ENCODE measurements at regions not wholly inside any gene's neighbourhood (a gene's known extent, or its start where the extent isn't known, plus 50 kb on each side); places are given as distances from the start of the nearest gene placed in this dataset.
"Not testable (repeated sequence)": the region's sequence is repeated elsewhere in the genome, so short reads cannot be mapped to it uniquely, and the experiment has no call there.

DNA sequence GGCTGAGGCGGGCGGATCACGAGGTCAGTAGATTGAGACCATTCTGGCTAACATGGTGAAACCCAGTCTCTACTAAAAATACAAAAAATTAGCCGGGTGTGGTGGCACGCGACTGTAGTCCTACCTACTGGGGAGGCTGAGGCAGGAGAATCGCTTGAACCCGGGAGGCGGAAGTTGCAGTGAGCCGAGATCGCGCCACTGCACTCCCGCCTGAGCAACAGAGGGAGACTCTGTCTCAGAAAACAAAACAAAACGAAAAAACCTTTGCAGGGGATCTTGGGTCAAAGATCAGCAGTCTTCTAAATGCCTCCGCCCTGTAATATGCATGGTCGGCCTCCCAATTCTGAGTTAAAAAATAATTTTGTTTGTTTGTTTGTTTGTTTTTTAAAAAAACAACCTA, 340.9 kb upstream of the PRKCQ start:
- not testable (repeated sequence) for DNase-seq (ENCODE audit: low read depth)

DNA sequence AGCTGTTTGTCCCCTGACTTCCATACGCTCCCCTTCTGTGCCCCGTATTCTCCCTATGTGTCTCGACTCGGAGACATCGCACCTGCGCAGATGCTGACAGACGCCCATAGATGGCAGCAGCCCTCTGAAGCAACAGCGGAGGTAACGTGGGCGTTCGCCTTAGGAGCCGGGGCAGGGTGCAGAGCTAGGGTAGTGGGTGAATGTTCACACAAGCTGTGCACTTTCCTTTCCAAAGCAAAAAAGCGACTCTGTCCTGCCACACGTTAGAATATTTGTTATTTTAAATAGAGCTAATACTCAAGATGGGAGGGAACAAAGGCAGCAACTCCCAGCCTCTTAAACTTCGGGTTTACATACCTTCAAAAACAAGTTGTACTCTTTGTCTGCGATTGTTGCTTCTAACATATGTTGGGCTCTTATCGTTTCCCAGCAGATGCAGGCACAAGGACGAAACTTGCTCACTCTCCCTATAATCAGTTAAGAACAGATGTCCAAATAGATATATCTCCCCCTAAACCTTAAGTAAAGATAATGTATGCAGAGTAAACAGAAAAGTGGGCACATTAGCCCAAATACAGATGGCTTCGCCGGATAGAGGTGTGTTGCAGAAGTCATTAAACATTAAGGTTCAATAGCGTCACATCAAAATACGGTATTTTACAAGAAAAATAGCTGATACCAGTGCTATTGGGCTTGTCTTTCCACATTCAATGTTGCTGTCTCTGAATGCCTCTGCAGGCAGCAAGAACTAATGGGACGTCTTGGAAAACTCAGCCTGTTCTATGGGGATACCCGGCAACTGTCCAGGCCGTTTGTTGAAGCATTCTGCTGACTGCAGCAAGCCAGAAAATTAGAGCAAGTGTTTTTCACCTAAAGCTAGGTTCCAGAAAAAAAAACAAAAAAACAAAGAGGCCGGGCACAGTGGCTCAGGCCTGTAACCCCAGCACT, 340.3 kb upstream of the PRKCQ start:
- DNase-seq (ENCODE audit: low read depth): no peak

DNA sequence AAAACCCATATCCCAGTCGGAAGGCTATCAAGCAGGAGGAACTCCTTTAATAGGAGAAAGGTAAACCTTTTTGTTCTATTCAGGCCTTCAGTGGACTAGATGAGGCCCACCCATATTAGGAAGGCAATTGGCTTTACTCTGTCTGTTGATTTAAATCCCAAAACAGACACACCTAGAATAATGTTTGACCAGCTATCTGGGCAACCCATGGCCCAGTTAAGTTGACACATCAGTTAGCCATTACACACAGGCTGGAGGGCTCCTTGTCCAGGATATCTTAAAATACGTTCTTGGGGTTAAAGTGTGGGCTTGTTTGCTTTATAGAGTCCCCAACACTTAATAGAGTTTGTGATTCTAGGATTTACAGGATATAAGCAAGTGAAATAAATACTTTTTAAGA, 339.0 kb upstream of the PRKCQ start:
- DNase-seq (ENCODE audit: low read depth): no peak

DNA sequence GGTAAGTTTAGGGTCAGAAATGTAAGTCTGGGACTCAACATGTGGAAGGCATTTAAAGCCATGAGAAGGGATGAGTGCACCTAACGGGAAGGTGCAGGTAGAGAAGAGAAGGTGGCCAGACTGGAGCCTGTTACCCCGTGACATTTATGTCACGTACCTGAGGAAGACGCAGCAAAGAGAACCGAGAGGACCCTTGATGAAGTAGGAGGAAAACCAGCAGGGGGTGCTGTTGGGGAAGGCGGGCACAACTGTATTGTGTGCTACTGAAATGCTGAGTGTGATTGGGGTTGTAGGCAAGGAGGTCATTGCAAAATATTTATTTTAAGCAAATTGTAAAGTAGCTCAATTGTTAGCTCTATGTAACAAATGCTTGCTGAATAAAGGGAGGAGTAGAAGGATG, 338.2 kb upstream of the PRKCQ start:
- no peak for DNase-seq (ENCODE audit: low read depth)

DNA sequence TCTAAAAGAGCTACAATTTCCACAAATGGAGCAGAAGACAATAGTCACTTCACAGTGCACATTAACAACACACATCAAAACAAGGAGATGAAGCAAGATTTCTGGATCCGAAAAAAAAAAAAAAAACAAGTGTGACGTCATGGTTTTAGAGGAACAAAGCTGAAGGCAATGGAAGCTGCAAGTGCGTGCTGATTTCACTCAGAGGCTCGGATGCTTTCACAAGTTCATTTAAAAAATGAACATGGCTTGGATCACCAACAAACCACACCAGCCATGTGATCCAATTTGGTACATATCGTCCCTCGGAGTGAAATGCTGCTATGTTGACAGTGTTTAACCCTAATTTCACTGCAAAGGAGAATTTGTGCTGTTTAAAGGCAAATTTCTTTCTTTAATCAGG, 337.0 kb upstream of the PRKCQ start:
- DNase-seq (ENCODE audit: low read depth): no peak

DNA sequence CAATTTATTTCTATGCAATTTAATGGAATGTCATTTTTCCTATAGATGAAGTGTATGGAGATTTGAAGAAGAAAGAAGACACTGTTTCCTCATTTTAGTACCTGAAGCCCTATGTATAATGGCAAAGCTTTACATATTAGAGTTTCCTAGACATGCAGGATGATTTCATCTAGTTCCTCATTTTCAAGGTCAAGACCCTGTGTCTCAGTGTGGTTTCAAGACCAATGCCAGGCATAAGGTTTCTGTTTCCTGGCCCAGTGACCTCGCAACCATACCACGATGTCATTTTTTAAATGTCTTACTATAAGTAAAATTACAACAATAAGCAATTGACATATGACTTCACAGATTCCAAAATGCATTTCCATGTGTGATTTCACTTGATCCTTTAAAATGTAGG, 336.5 kb upstream of the PRKCQ start:
- no peak for DNase-seq (ENCODE audit: low read depth)

DNA sequence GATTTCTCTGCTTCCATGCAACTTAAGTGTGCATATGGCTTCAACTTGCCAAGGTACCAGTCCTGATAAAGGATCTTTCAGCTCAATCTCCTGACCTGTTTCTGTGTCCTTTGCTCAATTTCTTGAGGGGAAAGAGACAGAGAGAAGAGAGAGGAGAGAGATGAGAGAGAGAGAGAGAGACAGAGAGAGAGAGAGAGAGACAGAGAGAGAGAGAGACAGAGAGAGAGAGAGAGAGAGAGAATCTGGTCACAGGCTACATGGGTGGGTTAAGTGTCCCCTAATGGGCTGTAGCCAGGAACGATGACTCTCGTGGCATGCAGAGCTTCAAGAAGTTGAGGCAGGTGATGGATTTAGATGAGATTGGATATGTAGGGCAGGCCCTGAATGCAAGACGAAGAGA, 335.2 kb upstream of the PRKCQ start:
- no peak for DNase-seq (ENCODE audit: low read depth)

DNA sequence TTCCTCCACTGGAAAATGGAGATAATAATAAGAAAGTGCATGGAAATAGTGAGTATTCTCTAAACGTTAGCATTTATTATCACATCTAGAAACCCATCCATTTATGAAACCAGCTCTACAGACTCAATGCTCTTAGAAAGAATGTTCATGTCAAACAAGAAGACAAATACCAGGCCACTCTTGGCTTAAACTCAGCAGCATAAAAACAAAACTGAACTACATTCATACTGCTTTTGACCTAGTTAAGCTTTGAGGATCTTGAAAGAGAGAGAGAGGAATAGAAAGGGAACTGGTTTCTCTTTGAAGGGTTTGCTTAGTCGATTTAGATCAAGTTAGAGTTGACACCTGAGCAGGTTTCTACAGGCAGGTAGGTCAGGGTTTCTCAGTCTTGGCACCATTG, 332.9 kb upstream of the PRKCQ start:
- no peak for DNase-seq (ENCODE audit: low read depth)

DNA sequence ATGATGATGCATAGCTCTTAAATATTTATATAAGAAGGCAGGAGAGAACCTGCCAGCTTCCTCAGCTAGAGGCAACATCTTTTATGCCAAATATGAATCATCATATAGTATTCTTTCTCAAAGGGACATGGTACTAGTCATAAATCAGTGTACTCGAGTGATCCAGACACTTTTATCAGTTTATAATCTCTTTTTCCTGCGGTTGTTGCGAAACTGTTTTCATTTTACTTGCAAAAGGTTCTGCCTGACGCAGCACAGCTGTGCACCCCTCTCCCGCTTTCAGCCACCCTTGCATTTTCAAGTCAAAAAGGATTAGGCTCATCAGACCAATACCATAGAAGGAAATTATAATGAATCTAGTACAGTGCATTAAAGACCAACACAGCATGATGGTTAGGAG, 332.3 kb upstream of the PRKCQ start:
- DNase-seq (ENCODE audit: low read depth): no peak

DNA sequence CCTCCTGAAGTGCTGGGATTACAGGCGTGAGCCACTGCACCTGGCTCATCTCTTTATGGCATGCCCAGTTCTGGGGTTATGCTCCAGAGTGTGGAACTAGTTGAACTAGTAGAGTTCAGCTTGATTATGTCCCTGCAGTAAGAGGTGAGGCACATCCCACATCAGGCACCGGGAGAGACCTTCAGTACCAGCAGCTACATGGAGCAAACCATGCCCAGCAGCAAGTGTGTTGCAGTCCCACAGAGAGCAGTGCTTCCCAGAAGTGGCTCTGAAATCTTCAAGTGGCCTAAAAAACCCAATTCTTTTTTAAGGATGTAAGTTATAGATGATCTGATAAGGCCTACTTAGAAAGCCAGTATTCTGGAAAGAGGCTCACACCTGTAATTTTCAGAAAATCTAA, 331.9 kb upstream of the PRKCQ start:
- no peak for DNase-seq (ENCODE audit: low read depth)

DNA sequence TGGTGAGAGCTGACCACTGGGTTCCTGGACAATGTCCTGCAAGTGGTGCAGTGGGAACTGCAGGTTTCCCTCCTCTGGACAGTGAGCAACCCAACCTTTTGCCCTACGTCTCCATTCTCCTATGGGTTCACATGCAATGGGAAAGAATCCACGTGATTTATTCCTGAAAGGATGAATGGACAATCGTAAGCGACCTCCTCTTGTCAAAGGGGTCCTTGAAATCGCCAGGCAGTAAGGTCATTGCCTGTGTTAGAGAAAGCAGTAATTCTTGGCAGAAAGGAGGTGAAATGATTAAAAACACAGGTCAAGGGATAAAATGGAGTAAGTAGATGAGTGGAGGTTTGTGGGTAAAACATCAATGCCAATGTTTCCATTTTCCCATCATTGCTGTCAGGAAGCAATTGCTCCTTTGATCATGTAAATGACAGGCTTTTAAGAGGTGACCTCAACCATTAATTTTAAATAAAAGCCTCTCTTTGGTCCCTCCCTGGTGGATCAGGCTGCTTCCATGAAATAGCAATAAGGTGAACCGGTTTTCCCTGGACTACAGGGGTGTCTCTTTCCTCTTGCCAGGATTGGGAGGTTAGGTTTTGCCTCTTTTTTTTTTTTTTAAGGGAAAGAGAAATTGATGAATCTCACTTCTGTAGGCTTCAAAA, 330.0 kb upstream of the PRKCQ start:
- no peak for DNase-seq (ENCODE audit: low read depth)

DNA sequence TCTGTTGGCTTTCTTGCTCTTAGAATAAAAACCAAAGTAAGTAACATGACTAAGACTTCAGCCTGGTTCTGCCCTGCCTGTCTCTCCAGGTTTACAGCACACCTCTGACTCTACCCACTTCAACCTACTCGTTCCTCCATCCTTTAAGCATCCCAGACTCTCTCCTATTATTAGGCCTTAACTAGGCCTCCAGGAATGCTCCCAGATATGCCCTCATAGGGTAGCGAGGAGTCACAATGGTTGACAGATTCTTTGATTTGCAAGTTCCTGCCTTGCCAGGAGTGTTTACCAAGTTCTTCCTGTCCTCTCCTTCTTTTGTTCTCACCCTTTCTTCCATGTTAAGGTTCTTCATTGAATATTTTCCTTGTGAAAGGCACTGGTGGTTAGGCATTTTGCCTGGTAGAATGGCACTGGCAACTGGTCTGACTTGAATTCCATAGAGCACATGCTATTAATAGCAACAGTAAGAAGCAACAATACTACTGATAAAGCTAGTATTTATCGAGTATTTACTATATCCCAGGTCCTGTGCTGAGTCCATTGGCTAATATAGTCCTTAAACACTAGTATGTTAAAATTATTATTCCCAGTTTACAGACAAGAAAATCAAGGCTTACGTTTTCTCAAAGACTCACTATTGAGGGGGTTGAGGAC, 327.9 kb upstream of the PRKCQ start:
- no peak for DNase-seq (ENCODE audit: low read depth)

DNA sequence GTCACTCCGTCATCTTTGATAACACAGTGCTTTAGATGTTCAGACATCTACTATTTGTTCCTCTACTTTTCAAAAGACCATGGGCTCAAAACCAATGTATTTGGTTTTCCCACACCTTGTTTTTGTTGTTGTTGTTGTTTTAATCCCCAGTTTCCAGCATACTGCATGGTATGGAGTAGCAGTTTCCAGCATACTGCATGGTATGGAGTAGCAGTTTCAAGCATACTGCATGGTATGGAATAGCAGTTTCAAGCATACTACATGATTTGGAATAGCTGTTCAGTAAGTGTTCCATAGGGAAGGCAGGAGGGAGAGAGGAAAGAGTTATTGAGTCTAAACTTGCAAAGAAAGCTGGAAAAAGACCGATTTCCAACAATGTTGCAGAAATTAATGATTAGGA, 314.3 kb upstream of the PRKCQ start:
- DNase-seq (ENCODE audit: low read depth): no peak

DNA sequence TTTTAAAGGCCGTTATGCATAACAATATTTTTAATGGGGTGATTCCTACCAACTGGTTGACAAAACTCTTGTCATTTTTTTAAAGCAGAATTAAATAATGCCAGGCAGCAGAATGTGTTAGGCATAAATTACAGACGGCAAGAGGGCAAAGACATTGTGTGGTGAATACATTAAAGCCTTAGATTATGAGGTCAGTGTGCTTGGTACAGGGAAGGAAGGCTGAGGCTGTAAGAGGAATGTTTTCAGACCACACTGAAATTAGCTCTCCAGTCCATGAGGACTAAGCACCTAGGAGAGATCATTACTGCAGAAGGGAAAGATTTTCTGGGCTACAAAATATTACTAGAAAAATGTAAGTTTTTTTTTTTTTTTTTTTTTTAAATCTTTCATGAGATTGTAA, 312.8 kb upstream of the PRKCQ start:
- DNase-seq (ENCODE audit: low read depth): no peak

DNA sequence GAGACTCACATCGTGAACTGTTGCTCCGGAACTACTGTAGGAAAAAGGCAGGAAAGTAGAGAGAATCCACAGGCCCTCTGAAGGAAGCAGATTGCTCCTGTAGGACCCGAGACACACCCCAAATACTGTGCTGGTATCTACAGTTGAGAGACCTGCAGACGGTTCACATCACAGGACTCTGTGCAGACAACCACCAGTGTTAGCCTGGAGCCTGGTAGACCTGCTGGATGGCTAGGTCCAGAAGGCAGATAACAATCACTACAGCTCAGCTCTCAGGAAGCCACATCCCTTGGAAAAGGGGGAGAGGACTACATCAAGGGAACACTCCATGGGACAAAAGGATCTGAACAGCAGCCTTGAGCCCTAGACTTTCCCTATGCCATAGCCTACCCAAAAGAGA, 311.8 kb upstream of the PRKCQ start:
- DNase-seq (ENCODE audit: low read depth): no peak

DNA sequence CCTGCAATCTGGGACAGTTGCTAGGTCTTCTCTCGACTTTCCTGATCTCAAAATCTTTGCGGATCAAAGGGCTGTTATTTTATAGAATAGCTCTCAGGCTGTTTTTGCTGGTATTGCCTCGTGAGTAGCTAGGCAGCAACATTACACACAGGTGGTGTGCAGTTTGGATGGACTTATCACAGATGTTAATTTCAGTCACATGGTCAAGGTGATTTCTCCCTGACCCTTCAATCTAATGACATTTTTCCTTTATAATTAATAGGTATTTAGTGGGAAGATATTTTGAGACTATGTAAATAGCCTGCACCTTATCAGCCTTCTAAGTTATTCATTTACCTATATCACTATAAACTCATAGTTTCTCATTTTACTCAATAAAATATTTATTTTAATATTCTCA, 309.6 kb upstream of the PRKCQ start:
- DNase-seq (ENCODE audit: low read depth): no peak

DNA sequence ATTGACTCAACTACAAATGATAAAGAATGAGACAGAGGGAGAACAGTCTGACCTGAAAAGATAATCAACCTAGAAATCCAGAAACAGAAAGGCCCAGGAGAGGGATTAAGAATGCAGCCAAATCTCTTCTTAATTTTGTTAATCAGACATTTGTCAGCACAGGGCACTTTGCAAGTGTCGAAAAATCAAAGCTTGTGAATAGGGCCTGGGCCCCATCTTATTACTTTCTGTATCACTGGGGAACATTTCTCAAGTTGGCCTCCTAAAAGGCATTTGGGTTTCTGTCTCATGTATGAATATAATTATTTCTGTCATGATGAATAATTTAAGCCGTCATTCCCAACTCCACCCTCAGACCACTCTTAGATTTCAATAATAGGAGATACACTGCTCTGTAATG, 308.4 kb upstream of the PRKCQ start:
- DNase-seq (ENCODE audit: low read depth): no peak

DNA sequence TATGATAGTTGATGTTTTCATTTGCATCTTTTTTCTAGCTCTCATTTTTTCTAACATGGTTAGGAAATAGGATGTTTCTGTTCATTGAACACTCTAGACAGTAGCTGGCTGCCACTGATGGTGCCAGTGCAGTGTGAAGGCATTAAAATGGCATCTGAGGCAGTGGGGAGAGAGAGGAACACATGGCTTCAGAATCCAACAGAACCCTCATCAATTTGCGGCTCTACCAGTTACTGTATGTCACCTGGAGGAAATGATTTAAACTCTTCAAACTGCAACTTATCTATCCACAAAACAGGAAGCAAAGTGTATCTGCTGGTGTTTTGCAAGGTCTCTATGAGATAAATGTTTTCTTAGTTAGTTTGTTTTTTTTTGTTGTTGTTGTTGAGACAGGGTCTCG, 305.2 kb upstream of the PRKCQ start:
- DNase-seq (ENCODE audit: low read depth): no peak

DNA sequence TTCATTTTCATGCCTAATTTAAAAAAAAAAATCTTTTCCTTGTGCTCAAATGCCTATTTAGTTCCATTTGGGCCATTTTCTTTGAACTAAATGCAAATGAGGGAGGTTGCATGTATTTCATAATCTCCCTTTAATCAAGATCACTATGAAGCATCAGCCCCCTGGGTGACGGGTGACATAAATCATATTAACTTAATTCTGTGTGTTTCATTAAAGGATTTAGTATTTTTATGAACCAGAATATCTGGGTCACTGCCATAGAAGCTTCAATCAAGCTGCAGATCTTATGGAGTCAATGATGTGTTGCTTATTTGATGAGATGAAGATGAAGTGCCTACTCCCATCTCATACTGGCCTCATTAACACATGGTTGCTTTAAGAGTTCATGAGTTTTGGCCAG, 301.9 kb upstream of the PRKCQ start:
- no peak for DNase-seq (ENCODE audit: low read depth)

DNA sequence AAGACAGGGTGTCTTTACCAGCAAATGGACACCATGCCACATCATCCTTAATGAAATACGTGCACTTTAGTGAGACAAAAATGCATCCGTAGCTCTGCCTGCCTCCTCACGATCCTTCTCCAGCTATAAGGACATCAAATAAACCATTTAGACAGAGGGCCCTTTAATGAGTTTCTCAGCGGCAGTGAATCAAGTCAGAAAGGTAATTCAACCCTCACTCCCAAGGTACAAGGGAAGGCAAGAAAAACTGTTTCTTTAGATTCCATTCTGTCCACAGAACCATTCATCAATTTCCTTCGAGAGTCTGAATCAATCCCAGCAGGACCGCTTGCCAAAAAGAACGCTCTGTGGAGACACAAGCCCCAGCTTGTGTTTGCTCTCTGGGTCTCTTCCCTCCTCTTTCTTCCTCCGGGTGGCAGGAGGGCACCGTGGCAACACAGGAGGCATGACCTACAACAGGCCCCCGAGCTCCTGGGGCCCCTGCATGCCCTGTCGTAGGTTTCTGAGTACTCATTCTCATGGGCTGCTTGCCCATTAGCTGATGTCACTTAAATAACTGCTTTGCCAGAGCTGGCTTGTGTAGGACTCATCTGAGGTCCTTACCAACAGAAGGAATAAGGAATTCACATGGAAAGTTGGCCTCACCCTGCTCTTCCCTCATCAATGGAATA, 297.8 kb upstream of the PRKCQ start:
- DNase-seq (ENCODE audit: low read depth): no peak

DNA sequence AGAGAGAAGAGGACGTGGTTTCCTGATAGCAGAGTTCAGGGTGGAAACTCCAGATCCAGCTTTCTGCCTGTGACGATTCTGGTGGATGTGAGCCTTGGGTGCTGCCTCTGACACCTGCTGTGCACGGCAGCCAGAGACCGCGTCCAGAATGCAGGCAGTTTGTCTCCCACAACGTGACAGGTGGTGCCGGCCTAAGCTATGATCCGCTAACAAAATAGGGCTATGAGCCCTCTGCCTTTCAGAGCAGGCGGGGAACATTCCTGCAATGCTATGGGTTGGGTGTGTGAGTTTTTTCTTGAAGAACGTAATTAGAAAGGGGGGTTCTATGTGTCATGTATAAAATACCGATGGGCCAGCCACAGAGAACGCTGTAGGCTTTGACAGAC, 297.3 kb upstream of the PRKCQ start:
- DNase-seq (ENCODE audit: low read depth): no peak

DNA sequence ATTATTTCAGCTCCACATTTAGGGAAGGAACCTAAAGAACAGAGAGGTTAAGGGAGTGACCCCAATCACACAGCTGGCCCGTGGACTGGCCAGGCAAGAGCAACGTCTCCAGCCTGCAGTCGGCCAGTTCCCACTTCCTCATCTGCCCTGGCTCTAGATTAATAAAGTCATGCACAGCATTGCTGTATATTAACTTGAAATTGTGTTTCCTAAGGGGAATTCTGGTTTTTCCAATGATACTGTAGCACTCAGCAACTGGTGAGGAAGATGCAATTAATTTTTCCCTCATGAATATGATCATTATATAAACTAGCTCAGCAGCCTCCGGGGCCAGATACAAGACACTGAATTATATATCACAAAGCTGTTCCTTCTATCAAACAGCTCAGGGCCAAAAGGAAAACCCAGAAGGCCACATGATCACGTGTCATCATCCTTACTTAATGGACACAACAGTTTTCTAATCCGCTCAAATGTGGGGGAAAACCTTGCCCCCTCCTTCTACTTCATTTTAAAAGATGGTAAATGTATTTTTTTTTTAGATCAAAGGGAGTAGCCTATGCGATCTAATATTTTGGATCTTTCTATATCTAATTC, 295.3 kb upstream of the PRKCQ start:
- DNase-seq (ENCODE audit: low read depth): no peak
